Tongue (tissue), 1 donor: ENCODE measurements at regions not wholly inside any gene's neighbourhood (a gene's known extent, or its start where the extent isn't known, plus 50 kb on each side); places are given as distances from the start of the nearest gene placed in this dataset.

Experiments
- DNase-seq: peaks from one replicate; pipeline ENCODE4 v3.0.0-alpha.2; 2015

GRCh38 chr20:47962286-47962963 lies 177.1 kb upstream of the SULF2 start:
- DNase-seq: no peak

GRCh38 chr20:47960769-47961541 lies 175.7 kb upstream of the SULF2 start:
- no peak for DNase-seq

GRCh38 chr20:47960277-47960676 lies 175.0 kb upstream of the SULF2 start:
- no peak for DNase-seq

GRCh38 chr20:47957989-47958801 lies 172.9 kb upstream of the SULF2 start:
- DNase-seq: peak; percentile 92

- no peak for DNase-seq
Measured at GRCh38 chr20:47957135-47957534, 171.9 kb upstream of the SULF2 start.

- peak; percentile 84 for DNase-seq
Measured at GRCh38 chr20:47956268-47956995, 171.2 kb upstream of the SULF2 start.

- no peak for DNase-seq
Measured at GRCh38 chr20:47953471-47953870, 168.2 kb upstream of the SULF2 start.

- DNase-seq: no peak
Measured at GRCh38 chr20:47952023-47952564, 166.8 kb upstream of the SULF2 start.

GRCh38 chr20:47951521-47951971 lies 166.3 kb upstream of the SULF2 start:
- no peak for DNase-seq

GRCh38 chr20:47950913-47951283 lies 165.6 kb upstream of the SULF2 start:
- no peak for DNase-seq

GRCh38 chr20:47950124-47950912 lies 165.0 kb upstream of the SULF2 start:
- peak; percentile 66 for DNase-seq

- no peak for DNase-seq
Measured at GRCh38 chr20:47949230-47949629, 163.9 kb upstream of the SULF2 start.

GRCh38 chr20:47944682-47945081 lies 159.4 kb upstream of the SULF2 start:
- no peak for DNase-seq

GRCh38 chr20:47941869-47942268 lies 156.6 kb upstream of the SULF2 start:
- DNase-seq: no peak

GRCh38 chr20:47940101-47940813 lies 155.0 kb upstream of the SULF2 start:
- DNase-seq: no peak

GRCh38 chr20:47936612-47937011 lies 151.3 kb upstream of the SULF2 start:
- DNase-seq: no peak

GRCh38 chr20:47934761-47935160 lies 149.5 kb upstream of the SULF2 start:
- DNase-seq: no peak

GRCh38 chr20:47931443-47931842 lies 146.2 kb upstream of the SULF2 start:
- DNase-seq: no peak

GRCh38 chr20:47931002-47931401 lies 145.7 kb upstream of the SULF2 start:
- DNase-seq: no peak

GRCh38 chr20:47929368-47930115 lies 144.3 kb upstream of the SULF2 start:
- peak; percentile 87 for DNase-seq
